ENCODE measurements at regions not wholly inside any gene's neighbourhood (a gene's known extent, or its start where the extent isn't known, plus 50 kb on each side); places are given as distances from the start of the nearest gene placed in this dataset.

DNA sequence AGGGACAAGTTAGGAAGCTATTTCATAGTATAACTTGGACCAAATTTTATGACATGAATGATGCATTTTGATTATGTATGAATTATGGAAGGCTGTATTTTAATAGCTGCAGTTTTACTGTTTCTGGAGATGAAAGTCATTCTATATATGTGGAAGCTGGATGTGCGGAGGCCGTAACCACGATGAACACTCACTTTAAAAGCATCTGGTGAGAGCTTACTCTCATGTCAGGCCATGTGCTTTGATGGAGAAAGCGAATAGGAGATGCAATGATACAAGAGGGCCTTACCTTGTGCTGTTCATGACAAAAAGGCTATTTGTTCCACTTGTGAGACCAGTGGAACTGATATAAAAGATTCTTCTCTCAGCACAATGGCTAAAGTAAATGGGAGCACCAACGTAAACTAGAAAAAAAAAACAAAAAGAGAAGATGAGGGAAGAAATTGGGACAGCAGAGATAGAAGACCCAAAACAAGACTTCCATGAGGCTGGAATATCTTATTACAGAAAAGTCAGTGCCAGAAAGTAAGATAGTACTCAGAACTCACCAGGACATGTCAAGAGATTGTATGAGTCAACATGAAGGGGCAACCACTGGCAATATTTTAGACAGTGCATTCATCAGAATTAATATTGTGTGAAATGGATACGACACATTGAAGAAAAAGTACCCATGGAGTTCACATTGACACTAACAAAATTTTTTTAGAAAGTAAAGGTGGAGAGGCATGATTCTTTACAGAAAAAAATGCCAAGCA lies 63.3 kb upstream of the GAB1 start:
- POLR2A ChIA-PET (ENCODE audit: low non-redundant PET), result no interaction called here
- Histone ChIP-seq H3K4me1 (ENCODE audit: insufficient read depth, low read length, poor library complexity, severe bottlenecking) (no peaks in the 10 kb centered on the region), H3K4me3 (ENCODE audit: low read depth, low read length, poor library complexity, severe bottlenecking) (no peak overlapping the region), H3K9me3 (ENCODE audit: low read depth, low read length, poor library complexity, severe bottlenecking) (no peaks in the 10 kb centered on the region), H3K27me3 (replicated peaks; ENCODE audit: insufficient read depth, low read depth, low read length, poor library complexity) (no peaks in the 10 kb centered on the region), H3K27ac (ENCODE audit: low read depth, low read length, poor library complexity, severe bottlenecking) (no peak overlapping the region), H3K36me3 (ENCODE audit: insufficient read depth, low read length, poor library complexity, severe bottlenecking) (no peaks in the 10 kb centered on the region)
- TF ChIP-seq EZH2 (IDR thresholded peaks at IDR 0.05; ENCODE audit: borderline replicate concordance, low read depth, low read length, poor library complexity, severe bottlenecking) (no peak), CTCF (conservative IDR thresholded peaks at IDR 0.05; ENCODE audit: low read depth, low read length) (no peak)
- CTCF ChIA-PET, result no interaction called here
- no TSS peak for BruUV-seq (replicated peaks)
- DNase-seq (ENCODE audit: low spot score), result no peak
- intact Hi-C loops (cut with micrococcal nuclease; ENCODE audit: unreplicated experiment), result no loop called here

- intact Hi-C loops (cut with micrococcal nuclease; ENCODE audit: unreplicated experiment), result no loop called here
- H3K27me3 ChIP-seq (replicated peaks; ENCODE audit: insufficient read depth, low read depth, low read length, poor library complexity), result no peaks in the 10 kb centered on the region
- ChIA-PET POLR2A (ENCODE audit: low non-redundant PET) (no interaction called here), CTCF (no interaction called here)
- H3K9me3 ChIP-seq (ENCODE audit: low read depth, low read length, poor library complexity, severe bottlenecking), result no peaks in the 10 kb centered on the region
- H3K36me3 ChIP-seq (ENCODE audit: insufficient read depth, low read length, poor library complexity, severe bottlenecking), result no peaks in the 10 kb centered on the region
- no peak for DNase-seq (ENCODE audit: low spot score)
- H3K4me3 ChIP-seq (ENCODE audit: low read depth, low read length, poor library complexity, severe bottlenecking), result no peak overlapping the region
- H3K27ac ChIP-seq (ENCODE audit: low read depth, low read length, poor library complexity, severe bottlenecking), result no peak overlapping the region
- BruUV-seq (replicated peaks), result no TSS peak
- TF ChIP-seq CTCF (conservative IDR thresholded peaks at IDR 0.05; ENCODE audit: low read depth, low read length) (no peak), EZH2 (IDR thresholded peaks at IDR 0.05; ENCODE audit: borderline replicate concordance, low read depth, low read length, poor library complexity, severe bottlenecking) (no peak)
- no peaks in the 10 kb centered on the region for H3K4me1 ChIP-seq (ENCODE audit: insufficient read depth, low read length, poor library complexity, severe bottlenecking)
Observed at GRCh38 chr4:143280861-143281260, 55.8 kb upstream of the GAB1 start.

DNA sequence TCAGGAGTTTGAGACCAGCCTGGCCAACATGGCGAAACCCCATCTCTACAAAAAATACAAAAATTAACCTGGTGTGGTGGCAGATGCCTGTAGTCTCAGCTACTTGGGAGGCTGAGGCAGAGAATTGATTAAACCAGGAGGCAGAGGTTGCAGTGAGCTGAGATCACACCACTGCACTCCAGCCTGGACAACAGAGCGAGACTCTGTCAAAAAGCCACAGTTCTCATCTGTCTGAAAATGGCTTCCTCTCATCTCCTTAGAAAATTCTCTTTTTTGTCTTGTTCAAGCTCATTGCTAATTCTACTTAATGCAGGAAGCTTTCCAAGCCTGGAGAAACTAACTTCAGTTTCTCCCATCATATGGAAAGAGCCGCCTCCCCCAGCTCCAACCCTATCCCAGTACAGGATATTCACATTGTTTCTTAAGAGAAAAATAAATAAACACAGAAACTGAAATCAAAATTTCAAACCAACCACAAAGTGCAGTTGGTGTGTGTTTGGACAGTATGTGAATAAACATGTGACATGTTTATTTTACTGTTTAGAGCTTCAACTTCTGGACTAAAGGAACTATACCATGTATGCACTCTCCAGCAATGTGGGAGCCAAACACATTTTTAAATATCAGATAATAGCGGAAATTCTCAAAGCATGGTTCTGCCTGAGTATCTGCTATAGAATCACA lies 55.0 kb upstream of the GAB1 start:
- TF ChIP-seq EZH2 (IDR thresholded peaks at IDR 0.05; ENCODE audit: borderline replicate concordance, low read depth, low read length, poor library complexity, severe bottlenecking), result no peak
- no TSS peak for BruUV-seq (replicated peaks)
- ChIA-PET POLR2A (ENCODE audit: low non-redundant PET) (interaction anchor here (0.6 kb wide), 1 partner anchor 12 kb away, joined by 5 read pairs; no protein-coding TSS in a partner anchor), CTCF (no interaction called here)
- DNase-seq (ENCODE audit: low spot score), result no peak
- no peaks in the 10 kb centered on the region for H3K9me3 ChIP-seq (ENCODE audit: low read depth, low read length, poor library complexity, severe bottlenecking)
- H3K4me1 ChIP-seq (ENCODE audit: insufficient read depth, low read length, poor library complexity, severe bottlenecking), result peaks cover under 1% of the 10 kb centered on the region
- H3K4me3 ChIP-seq (ENCODE audit: low read depth, low read length, poor library complexity, severe bottlenecking), result no peak overlapping the region
- no peaks in the 10 kb centered on the region for H3K27me3 ChIP-seq (replicated peaks; ENCODE audit: insufficient read depth, low read depth, low read length, poor library complexity)
- H3K27ac ChIP-seq (ENCODE audit: low read depth, low read length, poor library complexity, severe bottlenecking), result no peak overlapping the region
- intact Hi-C loops (cut with micrococcal nuclease; ENCODE audit: unreplicated experiment), result no loop called here
- no peaks in the 10 kb centered on the region for H3K36me3 ChIP-seq (ENCODE audit: insufficient read depth, low read length, poor library complexity, severe bottlenecking)

Measured in A673 (cell line).